ENCODE measurements at regions not wholly inside any gene's neighbourhood (a gene's known extent, or its start where the extent isn't known, plus 50 kb on each side); places are given as distances from the start of the nearest gene placed in this dataset.

GRCh38 chr16:48479329-48479728 lies 94.1 kb upstream of the SIAH1 start:
- TF ChIP-seq, protein P1, sequence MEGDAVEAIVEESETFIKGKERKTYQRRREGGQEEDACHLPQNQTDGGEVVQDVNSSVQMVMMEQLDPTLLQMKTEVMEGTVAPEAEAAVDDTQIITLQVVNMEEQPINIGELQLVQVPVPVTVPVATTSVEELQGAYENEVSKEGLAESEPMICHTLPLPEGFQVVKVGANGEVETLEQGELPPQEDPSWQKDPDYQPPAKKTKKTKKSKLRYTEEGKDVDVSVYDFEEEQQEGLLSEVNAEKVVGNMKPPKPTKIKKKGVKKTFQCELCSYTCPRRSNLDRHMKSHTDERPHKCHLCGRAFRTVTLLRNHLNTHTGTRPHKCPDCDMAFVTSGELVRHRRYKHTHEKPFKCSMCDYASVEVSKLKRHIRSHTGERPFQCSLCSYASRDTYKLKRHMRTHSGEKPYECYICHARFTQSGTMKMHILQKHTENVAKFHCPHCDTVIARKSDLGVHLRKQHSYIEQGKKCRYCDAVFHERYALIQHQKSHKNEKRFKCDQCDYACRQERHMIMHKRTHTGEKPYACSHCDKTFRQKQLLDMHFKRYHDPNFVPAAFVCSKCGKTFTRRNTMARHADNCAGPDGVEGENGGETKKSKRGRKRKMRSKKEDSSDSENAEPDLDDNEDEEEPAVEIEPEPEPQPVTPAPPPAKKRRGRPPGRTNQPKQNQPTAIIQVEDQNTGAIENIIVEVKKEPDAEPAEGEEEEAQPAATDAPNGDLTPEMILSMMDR (conservative IDR thresholded peaks at IDR 0.05; ENCODE audit: low read length) = no peak
- no peak for TF ChIP-seq EZH2phosphoT487 (IDR thresholded peaks at IDR 0.05; ENCODE audit: borderline replicate concordance)

Data from Loucy (cell line).